Thyroid gland (tissue), 4 donors: ENCODE measurements at regions not wholly inside any gene's neighbourhood (a gene's known extent, or its start where the extent isn't known, plus 50 kb on each side); places are given as distances from the start of the nearest gene placed in this dataset.

ENCODE experiments used
- POLR2A ChIP-seq, 2 donors: fragments of 450-650 bp; IDR thresholded peaks; one replicate each; pipeline ENCODE4 v1.6.1; 2017; ENCODE audit warnings: antibody characterized with exemption in 2 of 2, mild to moderate bottlenecking in 2 of 2, moderate library complexity in 1 of 2
- TF ChIP-seq, protein P1 (sequence below), 6 experiments: fragments of 200-600 bp in 3 of 6; fragments of 450-650 bp in 3 of 6; sonication (generic) in 3 of 6; IDR thresholded peaks; one replicate each; pipeline ENCODE4 v1.5.1; 2016 to 2019; ENCODE audit warnings: antibody characterized with exemption in 6 of 6, mild to moderate bottlenecking in 2 of 6, inconsistent platforms in 1 of 6, moderate library complexity in 1 of 6

DNA sequence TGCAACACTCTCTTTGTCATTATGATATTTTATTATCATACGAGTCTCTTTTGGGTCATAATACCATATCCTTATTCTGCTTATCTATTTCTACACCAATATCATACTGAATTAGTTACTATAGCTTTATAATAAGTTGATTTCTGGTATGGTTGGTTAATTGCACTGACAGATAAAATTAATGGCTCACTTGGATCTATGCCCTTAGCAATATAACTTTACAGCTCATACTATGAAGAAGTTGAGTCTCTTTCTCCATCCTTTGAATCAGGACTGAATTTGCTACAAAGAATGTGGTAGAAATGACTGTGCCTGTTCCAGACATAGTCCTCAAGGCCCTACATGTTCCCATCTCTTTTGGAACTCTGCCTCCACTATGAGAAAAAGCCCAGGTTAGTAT is 139.7 kb upstream of the DYRK2 start:
- TF ChIP-seq, protein P1, sequence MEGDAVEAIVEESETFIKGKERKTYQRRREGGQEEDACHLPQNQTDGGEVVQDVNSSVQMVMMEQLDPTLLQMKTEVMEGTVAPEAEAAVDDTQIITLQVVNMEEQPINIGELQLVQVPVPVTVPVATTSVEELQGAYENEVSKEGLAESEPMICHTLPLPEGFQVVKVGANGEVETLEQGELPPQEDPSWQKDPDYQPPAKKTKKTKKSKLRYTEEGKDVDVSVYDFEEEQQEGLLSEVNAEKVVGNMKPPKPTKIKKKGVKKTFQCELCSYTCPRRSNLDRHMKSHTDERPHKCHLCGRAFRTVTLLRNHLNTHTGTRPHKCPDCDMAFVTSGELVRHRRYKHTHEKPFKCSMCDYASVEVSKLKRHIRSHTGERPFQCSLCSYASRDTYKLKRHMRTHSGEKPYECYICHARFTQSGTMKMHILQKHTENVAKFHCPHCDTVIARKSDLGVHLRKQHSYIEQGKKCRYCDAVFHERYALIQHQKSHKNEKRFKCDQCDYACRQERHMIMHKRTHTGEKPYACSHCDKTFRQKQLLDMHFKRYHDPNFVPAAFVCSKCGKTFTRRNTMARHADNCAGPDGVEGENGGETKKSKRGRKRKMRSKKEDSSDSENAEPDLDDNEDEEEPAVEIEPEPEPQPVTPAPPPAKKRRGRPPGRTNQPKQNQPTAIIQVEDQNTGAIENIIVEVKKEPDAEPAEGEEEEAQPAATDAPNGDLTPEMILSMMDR (IDR thresholded peaks at IDR 0.05), result no peak
- TF ChIP-seq POLR2A (IDR thresholded peaks at IDR 0.05), result no peak
